ENCODE measurements at regions not wholly inside any gene's neighbourhood (a gene's known extent, or its start where the extent isn't known, plus 50 kb on each side); places are given as distances from the start of the nearest gene placed in this dataset.
A peak's percentile ranks its signal among the peaks of the same experiment; 100 is the strongest.

DNA sequence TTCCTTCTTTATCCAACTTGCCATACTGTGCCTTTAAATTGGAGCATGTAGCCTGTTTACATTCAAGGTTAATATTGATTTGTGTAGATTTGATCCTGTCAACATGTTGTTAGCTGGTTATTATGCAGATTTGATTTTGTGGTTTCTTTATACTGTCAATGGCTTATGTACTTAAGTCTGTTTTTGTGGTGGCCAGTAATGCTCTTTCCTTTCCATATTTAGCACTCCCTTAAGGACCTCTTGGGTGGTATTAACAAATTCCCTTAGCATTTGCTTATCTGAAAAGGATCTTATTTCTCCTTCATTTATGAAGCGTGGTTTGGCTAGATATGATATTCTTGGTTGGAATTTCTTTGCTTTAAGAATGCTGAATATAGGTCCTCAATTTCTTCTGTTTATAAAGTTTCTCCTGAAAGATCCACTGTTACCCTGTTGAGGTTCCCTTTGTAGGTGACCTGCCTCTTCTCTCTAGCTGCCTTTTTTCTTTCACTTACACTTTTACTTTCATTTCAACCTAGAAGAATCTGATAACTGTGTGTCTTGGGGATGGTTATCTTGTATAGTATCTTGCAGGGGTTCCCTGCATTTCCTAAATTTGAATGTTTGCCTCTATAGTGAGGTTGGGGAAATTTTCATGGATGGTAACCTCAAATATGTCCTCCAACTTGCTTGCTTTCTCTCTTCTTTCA is 86.9 kb upstream of the NEGR1 start:
- Histone ChIP-seq H3K4me3 (ENCODE audit: low read length) (no peak overlapping the region), H2BK120ac (ENCODE audit: low read depth, low read length) (no peak overlapping the region), H3K9ac (ENCODE audit: low read length) (no peak overlapping the region), H3K4me2 (ENCODE audit: low read length) (no peak overlapping the region), H3K23ac (ENCODE audit: low read length) (no peak overlapping the region), H4K8ac (ENCODE audit: low read depth, low read length) (no peak overlapping the region), H4K5ac (ENCODE audit: low read length) (no peak overlapping the region), H3K27me3 (ENCODE audit: insufficient read depth, low read length, poor library complexity) (no peaks in the 10 kb centered on the region), H2BK15ac (replicated peaks; ENCODE audit: low read depth) (no peak overlapping the region), H3K4me1 (ENCODE audit: control insufficient read depth, low read depth, low read length) (peaks cover 3% of the 10 kb centered on the region), H3K79me2 (ENCODE audit: control insufficient read depth, insufficient read depth, low read length) (no peaks in the 10 kb centered on the region), H3K18ac (ENCODE audit: low read length) (no peak overlapping the region), H3K4ac (ENCODE audit: low read depth, low read length) (no peak overlapping the region), H3K79me1 (ENCODE audit: low read length) (no peaks in the 10 kb centered on the region), H2AK5ac (ENCODE audit: low read length) (no peak overlapping the region), H3K36me3 (ENCODE audit: control insufficient read depth, insufficient read depth, low read length) (no peaks in the 10 kb centered on the region), H3K56ac (ENCODE audit: low read length) (no peak overlapping the region), H3K27ac (ENCODE audit: low read depth, low read length) (no peak overlapping the region), H2BK5ac (ENCODE audit: low read length) (no peak overlapping the region)
- no CpG with 5 or more reads among the region's 1 CpG for WGBS (ENCODE audit: extremely low coverage, insufficient coverage, low lambda C conversion rate)
- DNase-seq = no peak

DNA sequence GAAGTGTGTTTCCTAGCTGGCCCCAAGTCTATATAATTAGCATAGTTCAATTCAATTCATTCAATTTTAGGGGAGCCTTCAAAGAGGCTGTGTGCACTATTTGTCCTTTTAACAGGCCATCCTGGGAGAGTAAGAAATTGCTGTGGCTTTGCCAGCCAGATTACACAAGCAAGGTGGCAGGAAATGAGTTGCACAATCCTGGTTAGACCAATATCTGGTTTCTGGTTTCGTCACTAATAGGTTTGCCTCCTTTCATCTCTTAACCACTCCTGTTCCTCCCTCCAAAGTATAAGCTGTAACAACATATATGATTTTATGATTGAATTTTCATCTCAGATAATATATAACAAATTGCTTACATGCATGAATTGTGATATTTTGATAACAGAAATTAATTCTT is 84.1 kb upstream of the NEGR1 start:
- H4K5ac ChIP-seq (ENCODE audit: low read length) = no peak overlapping the region
- H3K56ac ChIP-seq (ENCODE audit: low read length) = no peak overlapping the region
- no peak overlapping the region for H3K9ac ChIP-seq (ENCODE audit: low read length)
- H3K27me3 ChIP-seq (ENCODE audit: insufficient read depth, low read length, poor library complexity) = no peaks in the 10 kb centered on the region
- no peak overlapping the region for H2BK15ac ChIP-seq (replicated peaks; ENCODE audit: low read depth)
- H3K79me1 ChIP-seq (ENCODE audit: low read length) = no peaks in the 10 kb centered on the region
- H3K4me1 ChIP-seq (ENCODE audit: control insufficient read depth, low read depth, low read length) = peaks cover under 1% of the 10 kb centered on the region
- no peak overlapping the region for H3K18ac ChIP-seq (ENCODE audit: low read length)
- DNase-seq = peak; percentile 8
- no peak overlapping the region for H3K27ac ChIP-seq (ENCODE audit: low read depth, low read length)
- H2AK5ac ChIP-seq (ENCODE audit: low read length) = no peak overlapping the region
- no peak overlapping the region for H4K8ac ChIP-seq (ENCODE audit: low read depth, low read length)
- no peak overlapping the region for H2BK5ac ChIP-seq (ENCODE audit: low read length)
- no peak overlapping the region for H3K4ac ChIP-seq (ENCODE audit: low read depth, low read length)
- no peak overlapping the region for H3K4me2 ChIP-seq (ENCODE audit: low read length)
- no peak overlapping the region for H2BK120ac ChIP-seq (ENCODE audit: low read depth, low read length)
- no peak overlapping the region for H3K4me3 ChIP-seq (ENCODE audit: low read length)
- WGBS (ENCODE audit: extremely low coverage, insufficient coverage, low lambda C conversion rate) = no CpG with 5 or more reads among the region's 1 CpG
- no peak overlapping the region for H3K23ac ChIP-seq (ENCODE audit: low read length)
- no peaks in the 10 kb centered on the region for H3K36me3 ChIP-seq (ENCODE audit: control insufficient read depth, insufficient read depth, low read length)
- no peaks in the 10 kb centered on the region for H3K79me2 ChIP-seq (ENCODE audit: control insufficient read depth, insufficient read depth, low read length)

DNA sequence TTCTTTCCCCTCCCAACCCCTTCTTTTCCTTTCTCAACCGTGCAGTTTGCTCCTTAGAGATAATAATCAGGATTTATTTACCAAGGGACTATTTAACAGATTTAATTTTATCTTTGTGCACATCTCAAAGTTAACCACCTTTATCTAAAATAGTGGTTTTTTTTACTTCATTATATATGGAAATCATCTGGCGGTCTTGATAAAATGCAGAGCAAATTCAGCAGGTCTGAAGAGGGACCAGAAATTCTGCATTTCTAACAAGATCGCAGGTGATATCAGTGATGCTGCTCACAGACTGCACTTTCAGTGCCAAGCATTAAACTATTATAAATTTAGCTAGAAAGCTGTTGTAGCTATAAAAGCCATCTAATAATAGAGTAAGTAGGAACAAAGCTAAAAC is 83.4 kb upstream of the NEGR1 start:
- H3K23ac ChIP-seq (ENCODE audit: low read length) = no peak overlapping the region
- H3K27me3 ChIP-seq (ENCODE audit: insufficient read depth, low read length, poor library complexity) = no peaks in the 10 kb centered on the region
- no peaks in the 10 kb centered on the region for H3K4me1 ChIP-seq (ENCODE audit: control insufficient read depth, low read depth, low read length)
- no peak overlapping the region for H2BK5ac ChIP-seq (ENCODE audit: low read length)
- no peaks in the 10 kb centered on the region for H3K36me3 ChIP-seq (ENCODE audit: control insufficient read depth, insufficient read depth, low read length)
- no peak overlapping the region for H3K9ac ChIP-seq (ENCODE audit: low read length)
- H3K4me2 ChIP-seq (ENCODE audit: low read length) = no peak overlapping the region
- H2BK15ac ChIP-seq (replicated peaks; ENCODE audit: low read depth) = no peak overlapping the region
- no peak for DNase-seq
- no peaks in the 10 kb centered on the region for H3K79me1 ChIP-seq (ENCODE audit: low read length)
- no peak overlapping the region for H3K56ac ChIP-seq (ENCODE audit: low read length)
- H4K5ac ChIP-seq (ENCODE audit: low read length) = no peak overlapping the region
- no peak overlapping the region for H2BK120ac ChIP-seq (ENCODE audit: low read depth, low read length)
- no peak overlapping the region for H2AK5ac ChIP-seq (ENCODE audit: low read length)
- H3K18ac ChIP-seq (ENCODE audit: low read length) = no peak overlapping the region
- H3K79me2 ChIP-seq (ENCODE audit: control insufficient read depth, insufficient read depth, low read length) = no peaks in the 10 kb centered on the region
- H4K8ac ChIP-seq (ENCODE audit: low read depth, low read length) = no peak overlapping the region
- no peak overlapping the region for H3K4ac ChIP-seq (ENCODE audit: low read depth, low read length)
- H3K4me3 ChIP-seq (ENCODE audit: low read length) = no peak overlapping the region
- no CpG with 5 or more reads among the region's 3 CpGs for WGBS (ENCODE audit: extremely low coverage, insufficient coverage, low lambda C conversion rate)
- H3K27ac ChIP-seq (ENCODE audit: low read depth, low read length) = no peak overlapping the region

DNA sequence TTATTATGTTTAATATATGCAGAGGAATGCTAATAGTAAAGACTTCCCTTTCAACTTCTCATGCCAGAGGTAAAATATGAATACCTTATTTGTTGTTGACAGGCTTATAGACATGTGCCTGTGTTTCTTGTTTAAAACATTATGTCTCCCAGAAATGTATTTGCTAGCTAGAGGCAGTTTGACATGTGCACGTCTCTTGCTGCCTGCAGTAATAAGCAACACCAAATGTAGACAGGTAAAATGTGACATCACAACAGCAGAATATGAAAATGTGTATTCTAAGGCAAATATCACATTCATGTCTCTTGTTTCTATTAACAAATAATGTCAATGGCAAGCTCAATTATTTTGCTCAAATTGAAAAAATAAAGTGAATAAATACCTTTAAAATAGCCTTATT is 80.2 kb upstream of the NEGR1 start:
- Histone ChIP-seq H3K79me2 (ENCODE audit: control insufficient read depth, insufficient read depth, low read length) (no peaks in the 10 kb centered on the region), H4K8ac (ENCODE audit: low read depth, low read length) (no peak overlapping the region), H2BK5ac (ENCODE audit: low read length) (no peak overlapping the region), H2AK5ac (ENCODE audit: low read length) (no peak overlapping the region), H3K27ac (ENCODE audit: low read depth, low read length) (no peak overlapping the region), H3K23ac (ENCODE audit: low read length) (no peak overlapping the region), H3K4me2 (ENCODE audit: low read length) (no peak overlapping the region), H3K56ac (ENCODE audit: low read length) (no peak overlapping the region), H3K4ac (ENCODE audit: low read depth, low read length) (no peak overlapping the region), H3K79me1 (ENCODE audit: low read length) (no peaks in the 10 kb centered on the region), H3K4me1 (ENCODE audit: control insufficient read depth, low read depth, low read length) (no peaks in the 10 kb centered on the region), H2BK120ac (ENCODE audit: low read depth, low read length) (no peak overlapping the region), H3K4me3 (ENCODE audit: low read length) (no peak overlapping the region), H3K27me3 (ENCODE audit: insufficient read depth, low read length, poor library complexity) (no peaks in the 10 kb centered on the region), H2BK15ac (replicated peaks; ENCODE audit: low read depth) (no peak overlapping the region), H4K5ac (ENCODE audit: low read length) (no peak overlapping the region), H3K36me3 (ENCODE audit: control insufficient read depth, insufficient read depth, low read length) (no peaks in the 10 kb centered on the region), H3K9ac (ENCODE audit: low read length) (no peak overlapping the region), H3K18ac (ENCODE audit: low read length) (no peak overlapping the region)
- no CpG with 5 or more reads among the region's 1 CpG for WGBS (ENCODE audit: extremely low coverage, insufficient coverage, low lambda C conversion rate)
- DNase-seq = no peak

DNA sequence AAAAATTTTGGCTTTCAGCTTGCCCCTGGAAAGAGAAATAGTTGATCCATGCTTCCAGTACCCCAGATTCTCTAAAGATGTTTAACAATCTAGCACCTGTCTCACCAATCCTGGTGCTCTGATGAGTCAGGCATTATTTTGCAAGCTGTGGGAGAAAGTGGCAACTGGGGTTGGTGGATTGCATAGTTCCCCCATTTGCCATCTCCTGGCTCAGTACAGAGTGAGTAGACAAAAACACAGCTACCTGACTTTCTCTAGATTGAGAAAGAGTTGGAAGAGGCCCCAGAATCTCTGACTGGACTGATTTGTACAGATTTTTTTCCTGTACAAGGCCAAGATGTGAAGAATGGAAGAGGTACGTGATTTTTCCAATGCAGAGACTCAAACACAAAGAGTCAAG is 75.1 kb upstream of the NEGR1 start:
- Histone ChIP-seq H3K36me3 (ENCODE audit: control insufficient read depth, insufficient read depth, low read length) (no peaks in the 10 kb centered on the region), H3K27ac (ENCODE audit: low read depth, low read length) (no peak overlapping the region), H3K79me1 (ENCODE audit: low read length) (no peaks in the 10 kb centered on the region), H3K4ac (ENCODE audit: low read depth, low read length) (no peak overlapping the region), H3K4me1 (ENCODE audit: control insufficient read depth, low read depth, low read length) (no peaks in the 10 kb centered on the region), H3K4me2 (ENCODE audit: low read length) (no peak overlapping the region), H3K23ac (ENCODE audit: low read length) (no peak overlapping the region), H3K9ac (ENCODE audit: low read length) (no peak overlapping the region), H3K27me3 (ENCODE audit: insufficient read depth, low read length, poor library complexity) (no peaks in the 10 kb centered on the region), H2BK15ac (replicated peaks; ENCODE audit: low read depth) (no peak overlapping the region), H2BK120ac (ENCODE audit: low read depth, low read length) (no peak overlapping the region), H4K5ac (ENCODE audit: low read length) (no peak overlapping the region), H3K18ac (ENCODE audit: low read length) (no peak overlapping the region), H3K56ac (ENCODE audit: low read length) (no peak overlapping the region), H2AK5ac (ENCODE audit: low read length) (no peak overlapping the region), H3K4me3 (ENCODE audit: low read length) (no peak overlapping the region), H3K79me2 (ENCODE audit: control insufficient read depth, insufficient read depth, low read length) (no peaks in the 10 kb centered on the region), H2BK5ac (ENCODE audit: low read length) (no peak overlapping the region), H4K8ac (ENCODE audit: low read depth, low read length) (no peak overlapping the region)
- no peak for DNase-seq
- WGBS (ENCODE audit: extremely low coverage, insufficient coverage, low lambda C conversion rate) = no CpG with 5 or more reads among the region's 1 CpG

DNA sequence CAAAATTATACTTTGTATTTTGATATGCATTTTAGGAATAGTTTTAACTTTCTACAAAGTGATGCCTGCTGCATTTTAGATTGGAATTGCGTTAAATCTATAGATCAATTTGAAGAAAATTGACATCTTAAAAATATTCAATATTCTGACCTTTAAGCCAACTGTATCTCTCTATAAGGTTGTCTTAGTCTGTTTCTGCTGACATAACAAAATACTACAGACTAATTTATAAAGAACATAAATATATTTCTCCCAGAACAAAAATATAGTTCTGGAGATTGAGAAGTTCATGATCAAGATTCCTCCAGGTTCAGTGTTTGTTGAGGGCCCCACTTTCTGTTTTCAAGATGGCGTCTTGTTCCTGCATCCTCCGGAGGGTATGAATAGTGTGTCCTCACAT is 73.6 kb upstream of the NEGR1 start:
- Histone ChIP-seq H3K4me1 (ENCODE audit: control insufficient read depth, low read depth, low read length) (no peaks in the 10 kb centered on the region), H3K27ac (ENCODE audit: low read depth, low read length) (no peak overlapping the region), H3K79me1 (ENCODE audit: low read length) (no peaks in the 10 kb centered on the region), H2AK5ac (ENCODE audit: low read length) (no peak overlapping the region), H3K4ac (ENCODE audit: low read depth, low read length) (no peak overlapping the region), H3K79me2 (ENCODE audit: control insufficient read depth, insufficient read depth, low read length) (no peaks in the 10 kb centered on the region), H3K4me3 (ENCODE audit: low read length) (no peak overlapping the region), H4K8ac (ENCODE audit: low read depth, low read length) (no peak overlapping the region), H3K18ac (ENCODE audit: low read length) (no peak overlapping the region), H3K23ac (ENCODE audit: low read length) (no peak overlapping the region), H3K27me3 (ENCODE audit: insufficient read depth, low read length, poor library complexity) (no peaks in the 10 kb centered on the region), H4K5ac (ENCODE audit: low read length) (no peak overlapping the region), H2BK120ac (ENCODE audit: low read depth, low read length) (no peak overlapping the region), H3K4me2 (ENCODE audit: low read length) (no peak overlapping the region), H3K9ac (ENCODE audit: low read length) (no peak overlapping the region), H3K36me3 (ENCODE audit: control insufficient read depth, insufficient read depth, low read length) (no peaks in the 10 kb centered on the region), H2BK5ac (ENCODE audit: low read length) (no peak overlapping the region), H2BK15ac (replicated peaks; ENCODE audit: low read depth) (no peak overlapping the region), H3K56ac (ENCODE audit: low read length) (no peak overlapping the region)
- no CpG with 5 or more reads among the region's 3 CpGs for WGBS (ENCODE audit: extremely low coverage, insufficient coverage, low lambda C conversion rate)
- DNase-seq = no peak

Data from mesendoderm (in vitro differentiated cells).